Prostate gland (tissue), 2 donors: ENCODE measurements at regions not wholly inside any gene's neighbourhood (a gene's known extent, or its start where the extent isn't known, plus 50 kb on each side); places are given as distances from the start of the nearest gene placed in this dataset.

Experiments used
- DNase-seq: peaks from one replicate; pipeline ENCODE4 v3.0.0-alpha.2; 2019; ENCODE audit warnings: low spot score
- H3K27ac ChIP-seq, 2 donors: fragments of 200-600 bp; sonication (generic); 2 replicates each; pipeline ENCODE4 v1.5.1; 2017 to 2019
- H3K27me3 ChIP-seq: fragments of 200-600 bp; sonication (generic); replicated peaks from 2 replicates; pipeline ENCODE4 v1.5.1; 2019; ENCODE audit not compliant: insufficient read depth
- H3K36me3 ChIP-seq, 2 donors: fragments of 200-600 bp; sonication (generic); 1 replicate in 1 of 2; 2 replicates in 1 of 2; pipeline versions ENCODE4 v1.5.1 to v1.8.1; 2017 to 2019
- H3K4me1 ChIP-seq: fragments of 200-600 bp; sonication (generic); replicated peaks from 2 replicates; pipeline ENCODE4 v1.5.1; 2019
- H3K4me3 ChIP-seq, 2 donors: fragments of 200-600 bp; sonication (generic); 2 replicates each; pipeline ENCODE4 v1.5.1; 2017 to 2019
- H3K9me3 ChIP-seq: fragments of 200-600 bp; sonication (generic); 2 replicates; pipeline ENCODE4 v1.5.1; 2017
- POLR2A ChIP-seq: fragments of 450-650 bp; IDR thresholded peaks from one replicate; pipeline ENCODE4 v1.6.1; 2016; ENCODE audit warnings: antibody characterized with exemption, mild to moderate bottlenecking
- POLR2AphosphoS5 ChIP-seq: sonication (generic); formaldehyde crosslinking; IDR thresholded peaks from one replicate; pipeline ENCODE4 v1.6.1; 2017; ENCODE audit warnings: antibody characterized with exemption
- WGBS: methylation state at CpG from one replicate; pipeline ENCODE4 v1.1.5; 2018; 5-methylcytosine and 5-hydroxymethylcytosine counted together
- intact Hi-C: fragments of 100-400 bp; cut with DNase I; formaldehyde crosslinking; loops from one replicate; pipeline ENCODE4 v1.14.2; 2022
- TF ChIP-seq, protein P1 (sequence below), 4 experiments: fragments of 200-600 bp in 2 of 4; fragments of 450-650 bp in 2 of 4; sonication (generic) in 2 of 4; IDR thresholded peaks; 1 replicate in 3 of 4; 2 replicates in 1 of 4; pipeline ENCODE4 v1.5.1; 2016 to 2019; ENCODE audit warnings: antibody characterized with exemption in 4 of 4, mild to moderate bottlenecking in 2 of 4, moderate library complexity in 2 of 4

DNA sequence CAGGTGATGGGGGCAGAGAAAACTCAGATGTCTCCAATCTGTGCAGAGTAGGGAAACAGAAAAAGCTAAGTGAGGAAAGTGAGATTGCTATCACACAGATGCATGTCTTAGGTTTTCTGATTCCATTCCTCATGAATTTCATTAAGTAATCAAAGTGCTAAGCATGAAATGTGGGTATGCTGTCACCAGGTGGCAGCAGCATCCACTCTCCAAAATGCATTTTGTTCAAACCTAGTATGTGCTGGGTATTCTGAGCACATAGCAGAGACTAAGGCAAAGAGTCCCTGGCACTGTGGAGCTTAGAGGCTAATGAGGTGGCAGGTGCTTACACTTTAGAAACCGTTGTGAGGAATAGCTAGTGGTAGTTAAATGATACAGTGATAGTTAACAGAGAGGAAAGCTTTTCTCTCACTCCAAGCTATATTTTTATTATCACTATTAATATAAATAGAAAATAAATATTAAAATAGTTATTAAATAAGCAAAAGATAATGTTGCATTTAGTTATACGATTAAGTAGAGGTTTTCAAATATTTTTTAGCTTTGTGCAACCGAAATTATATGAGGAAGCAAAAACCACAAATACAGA, 179.5 kb downstream of the CDH26 start:
- H3K4me1 ChIP-seq = no peaks in the 10 kb centered on the region
- intact Hi-C loops = no loop called here
- DNase-seq = no peak

DNA sequence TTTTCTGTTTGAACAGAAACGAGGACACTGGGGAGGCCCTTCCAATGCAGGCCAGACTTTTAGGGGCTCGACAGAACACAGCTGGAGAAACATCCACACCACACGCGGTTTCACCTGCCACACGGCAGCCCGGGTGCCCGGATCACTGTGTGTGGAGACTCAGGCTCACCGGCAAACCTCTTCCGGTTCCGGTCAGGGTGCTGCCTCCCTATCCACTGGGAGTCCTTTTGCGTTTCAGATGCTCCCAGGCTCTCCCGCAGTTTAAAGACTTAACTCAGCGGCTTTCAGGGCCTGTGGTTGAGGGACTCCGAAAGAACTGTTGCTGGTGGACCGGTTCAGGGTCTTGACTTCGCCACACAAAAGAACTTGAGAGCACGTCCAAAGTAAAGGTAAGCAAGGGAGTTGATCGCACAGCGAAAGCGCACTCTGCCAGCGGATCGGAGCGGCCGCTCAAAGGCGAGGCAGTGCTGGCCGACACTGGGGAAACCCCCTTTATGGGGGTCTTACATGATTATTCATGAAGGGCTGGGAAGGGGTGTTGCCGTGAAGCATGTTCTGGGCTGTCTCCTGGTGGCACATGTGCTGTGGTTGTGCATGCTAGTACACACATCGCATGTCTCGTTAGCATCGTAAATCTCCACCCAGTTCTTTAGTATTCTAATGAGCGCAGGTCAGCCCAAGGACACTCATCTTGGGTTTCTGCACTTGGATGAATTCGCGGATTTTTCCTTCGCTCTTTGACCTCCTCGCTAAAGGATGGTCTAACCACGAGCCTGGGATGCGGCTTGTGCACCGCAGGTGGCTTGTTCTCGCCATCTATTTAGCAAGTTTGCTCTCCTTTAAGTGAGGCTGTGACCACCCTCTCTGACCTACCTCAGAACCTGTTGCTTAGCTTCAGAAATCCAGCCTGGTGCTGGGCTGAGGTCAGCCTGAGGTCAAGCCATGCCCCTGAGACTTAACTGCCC, 180.3 kb downstream of the CDH26 start:
- DNase-seq = peak; percentile 38
- intact Hi-C loops = no loop called here
- H3K4me3 ChIP-seq = peak overlapping the region; percentile 5 to 28
- no peaks in the 10 kb centered on the region for H3K36me3 ChIP-seq
- TF ChIP-seq, protein P1, sequence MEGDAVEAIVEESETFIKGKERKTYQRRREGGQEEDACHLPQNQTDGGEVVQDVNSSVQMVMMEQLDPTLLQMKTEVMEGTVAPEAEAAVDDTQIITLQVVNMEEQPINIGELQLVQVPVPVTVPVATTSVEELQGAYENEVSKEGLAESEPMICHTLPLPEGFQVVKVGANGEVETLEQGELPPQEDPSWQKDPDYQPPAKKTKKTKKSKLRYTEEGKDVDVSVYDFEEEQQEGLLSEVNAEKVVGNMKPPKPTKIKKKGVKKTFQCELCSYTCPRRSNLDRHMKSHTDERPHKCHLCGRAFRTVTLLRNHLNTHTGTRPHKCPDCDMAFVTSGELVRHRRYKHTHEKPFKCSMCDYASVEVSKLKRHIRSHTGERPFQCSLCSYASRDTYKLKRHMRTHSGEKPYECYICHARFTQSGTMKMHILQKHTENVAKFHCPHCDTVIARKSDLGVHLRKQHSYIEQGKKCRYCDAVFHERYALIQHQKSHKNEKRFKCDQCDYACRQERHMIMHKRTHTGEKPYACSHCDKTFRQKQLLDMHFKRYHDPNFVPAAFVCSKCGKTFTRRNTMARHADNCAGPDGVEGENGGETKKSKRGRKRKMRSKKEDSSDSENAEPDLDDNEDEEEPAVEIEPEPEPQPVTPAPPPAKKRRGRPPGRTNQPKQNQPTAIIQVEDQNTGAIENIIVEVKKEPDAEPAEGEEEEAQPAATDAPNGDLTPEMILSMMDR (IDR thresholded peaks at IDR 0.05) = no peak
- TF ChIP-seq POLR2AphosphoS5 (no peak), POLR2A (no peak)
- WGBS = 76% methylated on average over 39 of the region's 39 CpGs
- H3K27ac ChIP-seq = no peak overlapping the region
- no peaks in the 10 kb centered on the region for H3K4me1 ChIP-seq
- H3K9me3 ChIP-seq = no peaks in the 10 kb centered on the region
- no peaks in the 10 kb centered on the region for H3K27me3 ChIP-seq

More for the DNA sequence above, 179.5 kb downstream of the CDH26 start:
- 54% methylated on average over 3 of the region's 3 CpGs for WGBS
- TF ChIP-seq POLR2A = no peak
- TF ChIP-seq, protein P1 (IDR thresholded peaks at IDR 0.05) = peak in 2 of 4 experiments; percentile 30 to 45
- Histone ChIP-seq H3K9me3 (no peaks in the 10 kb centered on the region), H3K36me3 (no peaks in the 10 kb centered on the region), H3K27me3 (no peaks in the 10 kb centered on the region), H3K4me3 (peak overlapping the region; percentile 5 to 28), H3K27ac (no peak overlapping the region)

DNA sequence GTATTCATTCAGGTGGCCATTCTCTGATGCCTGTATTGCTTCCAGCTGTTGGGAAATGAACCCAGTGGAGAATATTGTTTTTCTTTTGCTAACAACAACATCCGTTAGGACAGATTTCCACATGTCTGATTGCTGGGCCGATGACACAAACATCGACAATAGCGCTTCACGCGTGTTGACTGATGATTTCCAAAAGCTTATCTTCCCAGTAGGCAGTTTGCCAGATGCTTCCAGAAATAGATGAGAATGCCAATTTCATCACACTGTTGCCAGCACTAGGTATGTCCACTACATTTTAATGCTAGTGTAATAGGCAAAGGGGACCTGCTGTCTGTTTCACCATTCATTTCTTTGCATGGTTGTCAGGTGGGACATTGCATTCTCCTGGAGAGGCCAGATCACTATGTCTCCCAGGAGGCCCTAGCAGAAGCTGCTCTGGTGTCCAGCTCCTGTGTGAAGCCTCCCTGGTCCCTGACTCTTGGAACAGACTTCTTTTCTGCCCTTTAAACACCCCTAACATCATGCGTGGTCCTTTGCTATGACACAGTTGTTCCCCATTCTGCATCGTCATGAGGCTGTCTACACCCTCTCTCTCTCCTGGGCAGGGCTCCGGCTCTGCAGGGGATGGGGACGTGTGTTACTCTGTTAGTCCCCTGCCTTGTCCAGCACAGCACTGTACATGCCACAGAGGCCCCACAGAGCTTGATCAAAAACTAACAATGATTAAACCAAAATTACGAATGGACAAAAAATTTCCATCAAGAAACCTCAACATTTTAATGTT, 181.6 kb downstream of the CDH26 start:
- H3K4me1 ChIP-seq = no peaks in the 10 kb centered on the region
- no peaks in the 10 kb centered on the region for H3K9me3 ChIP-seq
- TF ChIP-seq, protein P1 (IDR thresholded peaks at IDR 0.05) = no peak
- TF ChIP-seq POLR2A (no peak), POLR2AphosphoS5 (no peak)
- no peaks in the 10 kb centered on the region for H3K27me3 ChIP-seq
- H3K36me3 ChIP-seq = no peaks in the 10 kb centered on the region
- no peak overlapping the region for H3K27ac ChIP-seq
- WGBS = 79% methylated on average over 11 of the region's 11 CpGs
- intact Hi-C loops = no loop called here
- no peak for DNase-seq
- H3K4me3 ChIP-seq = no peak overlapping the region

DNA sequence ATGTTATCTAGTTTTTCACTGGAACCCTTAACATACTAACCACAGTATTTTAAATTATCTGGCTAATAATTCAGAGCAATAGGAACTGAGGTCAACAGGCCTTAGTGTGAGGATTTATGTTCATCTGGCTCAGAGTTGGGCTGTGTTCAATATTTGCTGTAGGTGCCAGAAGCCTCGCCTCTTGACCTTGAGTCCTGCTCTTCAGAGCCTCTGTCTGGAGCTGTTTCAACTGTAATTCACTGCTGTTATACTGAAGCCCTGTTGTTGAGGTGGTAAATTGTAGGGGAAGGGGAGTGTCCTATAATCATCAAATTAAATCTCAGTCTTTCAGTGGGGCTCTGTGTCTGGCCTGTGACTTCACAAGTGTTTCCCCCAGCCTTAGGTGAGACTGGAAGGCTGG, 184.4 kb downstream of the CDH26 start:
- 91% methylated on average over 1 of the region's 1 CpG for WGBS
- Histone ChIP-seq H3K36me3 (no peaks in the 10 kb centered on the region), H3K27ac (no peak overlapping the region), H3K4me1 (no peaks in the 10 kb centered on the region), H3K27me3 (no peaks in the 10 kb centered on the region), H3K4me3 (no peak overlapping the region), H3K9me3 (no peaks in the 10 kb centered on the region)
- no peak for DNase-seq
- intact Hi-C loops = no loop called here
- TF ChIP-seq POLR2AphosphoS5 = no peak
- TF ChIP-seq, protein P1 (IDR thresholded peaks at IDR 0.05) = no peak
- no peak for TF ChIP-seq POLR2A
